CD4-positive, alpha-beta T cell treated with Interleukin-4 for 1 hour (primary cell): ENCODE measurements at regions not wholly inside any gene's neighbourhood (a gene's known extent, or its start where the extent isn't known, plus 50 kb on each side); places are given as distances from the start of the nearest gene placed in this dataset.

ENCODE experiments used
- DNase-seq, 2 donors: peaks; one replicate each; pipeline ENCODE4 v3.0.0-alpha.2; 2020 to 2022

DNA sequence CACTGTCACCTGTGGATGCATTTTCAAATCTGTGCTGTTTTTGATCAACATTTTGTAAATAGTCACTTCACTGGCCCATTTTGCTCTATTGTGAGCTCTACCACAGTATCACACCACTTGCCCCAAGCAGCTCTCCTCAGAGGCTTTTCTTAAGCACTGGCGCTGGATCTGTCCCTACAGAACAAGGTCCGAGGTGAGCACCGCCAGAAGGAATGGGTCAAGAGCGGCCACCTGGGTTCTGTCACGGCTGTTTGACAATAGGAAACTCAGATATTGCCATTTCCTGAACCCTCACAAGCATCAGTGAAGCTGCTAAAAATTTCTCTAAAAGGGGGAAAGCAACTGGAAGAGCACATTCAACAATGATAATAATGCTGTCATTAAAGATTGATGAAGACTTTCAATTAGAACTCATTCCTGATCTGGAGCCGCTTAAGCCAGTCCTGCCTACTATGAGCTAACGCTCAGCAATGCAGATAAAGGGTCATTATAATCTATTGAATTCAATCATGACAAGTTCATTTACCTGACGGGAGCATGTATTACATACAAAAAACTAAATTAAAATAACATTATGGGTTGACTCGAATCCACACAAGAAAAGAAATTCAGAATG, 514.0 kb downstream of the GALR1 start:
- no peak for DNase-seq

DNA sequence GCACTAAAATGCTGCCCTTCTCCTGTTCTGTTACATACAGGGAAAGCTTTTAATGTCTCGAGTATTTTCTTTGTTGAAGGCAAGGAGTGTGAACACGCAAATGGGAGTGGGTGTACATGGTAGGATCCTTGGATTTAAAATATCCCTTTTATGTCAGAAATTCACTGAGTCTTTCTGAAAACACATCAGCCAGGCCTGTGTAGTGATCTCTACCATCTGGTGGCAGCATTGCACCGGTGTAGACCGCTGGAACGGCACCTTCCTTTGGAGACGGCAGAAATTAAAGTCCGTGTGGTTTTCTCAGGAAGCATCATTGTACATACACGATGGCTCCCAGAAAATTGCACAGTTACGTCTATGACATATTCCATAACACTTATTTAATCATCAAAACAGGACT, 515.8 kb downstream of the GALR1 start:
- DNase-seq: no peak

DNA sequence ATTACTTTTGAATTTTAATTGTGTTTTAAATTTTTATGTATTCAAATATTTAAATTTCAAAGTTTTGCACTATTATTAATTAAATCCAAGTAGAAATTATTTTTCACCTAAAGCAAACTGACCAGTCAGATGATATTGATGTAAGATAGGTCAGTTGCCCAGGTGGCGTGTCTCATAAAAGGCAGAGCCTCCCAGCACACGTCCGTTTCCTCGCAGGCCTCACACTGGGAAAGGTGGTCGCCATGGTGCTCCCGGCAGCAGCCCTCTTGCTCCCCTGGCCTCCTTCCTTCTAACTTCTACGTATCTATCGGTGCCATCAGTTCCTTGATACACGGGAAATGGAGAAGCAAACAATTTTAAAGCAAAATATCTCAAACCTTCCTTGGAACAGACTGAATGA, 516.8 kb downstream of the GALR1 start:
- DNase-seq: no peak

DNA sequence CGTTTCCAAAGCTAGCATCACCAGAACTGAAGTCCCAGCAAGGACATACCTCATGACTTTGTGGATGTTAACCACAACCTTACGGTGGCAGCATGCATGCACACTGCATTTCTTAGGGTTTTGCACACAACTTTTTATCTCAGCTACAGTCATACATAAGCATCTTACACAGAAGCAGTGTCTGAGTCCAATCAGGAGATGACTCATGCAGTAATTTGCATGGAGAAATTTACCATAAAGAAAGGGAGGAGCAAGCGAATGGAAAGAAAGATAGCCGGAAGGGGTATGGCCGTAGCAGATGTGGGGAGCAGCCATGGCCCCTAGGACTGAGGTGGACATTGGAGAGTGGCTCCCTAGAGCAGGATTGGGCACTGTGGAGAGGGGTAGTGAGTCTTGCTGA, 522.5 kb downstream of the GALR1 start:
- no peak for DNase-seq

DNA sequence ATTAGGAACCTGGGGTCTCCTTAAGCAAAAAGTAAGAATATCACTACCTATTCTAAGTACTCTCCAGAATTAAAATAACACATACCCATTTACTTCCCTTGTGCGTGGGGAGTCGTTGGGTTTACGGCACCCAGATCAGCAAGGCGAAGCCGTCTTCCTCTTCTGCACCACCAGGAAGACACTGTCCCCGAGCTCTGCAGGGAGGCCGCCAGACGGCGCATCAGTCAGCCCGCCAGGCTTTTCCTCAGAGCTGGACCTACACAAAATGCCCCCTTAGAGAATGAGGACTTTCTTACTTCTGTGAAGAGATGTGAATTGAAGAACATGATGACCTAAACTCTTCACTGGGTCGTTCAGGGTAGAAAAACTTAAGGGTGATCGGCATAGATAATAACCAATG, 526.5 kb downstream of the GALR1 start:
- DNase-seq: no peak

DNA sequence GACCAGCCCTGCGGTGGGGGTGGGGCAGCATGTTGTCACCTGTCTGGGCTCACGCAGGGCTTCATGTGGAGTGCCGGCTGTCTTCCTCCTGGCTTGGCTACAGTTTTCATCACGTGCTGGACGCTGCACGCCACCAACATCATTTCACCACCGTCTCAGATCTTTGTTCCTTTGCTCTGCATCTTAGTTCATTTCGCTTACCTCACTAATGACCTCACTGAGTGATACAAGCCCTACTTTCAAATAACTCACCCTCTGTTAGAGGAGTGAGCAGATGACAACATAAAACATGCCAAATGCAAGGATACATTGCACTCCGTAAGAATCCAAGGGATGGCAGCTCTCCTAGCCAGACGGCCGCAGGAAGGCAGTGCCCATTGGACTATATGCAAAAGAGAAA, 527.5 kb downstream of the GALR1 start:
- no peak for DNase-seq

DNA sequence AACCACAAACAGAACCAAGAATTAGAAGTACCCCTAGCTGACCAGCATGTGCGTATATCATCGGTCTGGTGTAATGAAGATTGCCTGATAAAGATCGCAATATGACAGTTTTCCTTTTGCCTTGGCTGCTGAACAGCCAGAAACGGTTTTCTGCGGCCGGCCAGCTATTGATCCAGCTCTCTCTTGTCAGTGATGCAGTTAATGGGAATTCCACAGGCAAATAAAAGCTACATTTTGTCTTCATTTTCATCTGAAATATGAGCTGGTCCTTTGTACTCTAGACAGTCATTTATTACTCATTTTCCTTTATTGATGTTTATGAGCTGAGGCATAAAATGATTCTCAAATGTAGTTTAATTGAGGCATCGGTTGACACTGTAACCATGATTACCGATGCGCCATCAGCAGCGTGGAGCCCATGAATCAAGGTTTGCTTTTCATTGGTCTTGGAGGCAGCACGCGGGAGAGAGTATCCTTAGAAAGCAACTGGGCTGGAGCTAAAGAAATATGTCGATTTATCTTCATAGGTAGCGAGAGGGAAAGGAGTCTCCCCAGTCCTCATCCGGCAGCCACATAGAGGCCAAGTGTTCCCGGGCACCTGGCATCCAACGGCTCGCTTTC, 535.2 kb downstream of the GALR1 start:
- DNase-seq: no peak

DNA sequence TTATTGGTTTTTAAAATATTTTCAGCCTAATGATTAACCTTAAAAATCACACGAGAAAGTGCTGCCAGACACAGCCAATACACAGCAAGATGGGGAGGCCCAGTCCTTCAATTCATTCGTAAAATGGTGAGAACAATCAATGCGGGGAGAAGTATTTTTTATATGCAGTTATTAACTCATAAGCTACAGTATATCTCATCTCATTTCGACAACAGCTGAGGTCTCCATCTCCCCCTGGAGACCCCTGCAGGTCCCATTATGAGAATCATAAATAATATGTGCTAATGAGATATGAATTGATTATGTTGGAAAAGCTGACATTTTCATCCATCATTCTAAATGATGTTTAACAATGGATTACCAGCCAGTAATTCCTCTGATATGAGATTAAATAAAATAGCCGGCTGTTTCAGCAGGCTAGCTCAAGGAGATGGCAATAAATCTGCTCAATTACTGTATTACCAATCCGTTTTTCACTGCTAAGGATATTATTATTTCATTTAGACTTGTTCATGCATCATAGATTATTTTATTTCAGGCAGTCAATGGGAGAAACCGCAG, 535.8 kb downstream of the GALR1 start:
- no peak for DNase-seq

DNA sequence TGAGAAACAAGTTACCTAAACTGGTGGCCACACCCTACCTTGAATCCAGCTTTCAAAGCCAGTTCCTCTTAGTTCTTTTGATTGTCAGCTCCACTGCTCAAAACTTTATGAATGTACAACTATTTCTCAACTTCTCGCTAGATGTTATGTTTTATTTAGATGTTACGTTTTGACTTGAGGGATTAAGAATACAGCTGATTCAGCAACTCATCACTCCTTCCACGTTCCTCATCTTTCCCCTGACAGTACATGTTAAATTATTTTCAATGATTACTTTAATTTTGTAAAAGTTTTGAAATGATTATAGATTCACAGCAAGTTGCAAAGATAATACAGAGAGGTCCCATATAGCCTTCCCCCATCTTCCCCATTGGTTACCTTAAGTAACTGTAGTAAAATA, 553.4 kb downstream of the GALR1 start:
- no peak for DNase-seq

DNA sequence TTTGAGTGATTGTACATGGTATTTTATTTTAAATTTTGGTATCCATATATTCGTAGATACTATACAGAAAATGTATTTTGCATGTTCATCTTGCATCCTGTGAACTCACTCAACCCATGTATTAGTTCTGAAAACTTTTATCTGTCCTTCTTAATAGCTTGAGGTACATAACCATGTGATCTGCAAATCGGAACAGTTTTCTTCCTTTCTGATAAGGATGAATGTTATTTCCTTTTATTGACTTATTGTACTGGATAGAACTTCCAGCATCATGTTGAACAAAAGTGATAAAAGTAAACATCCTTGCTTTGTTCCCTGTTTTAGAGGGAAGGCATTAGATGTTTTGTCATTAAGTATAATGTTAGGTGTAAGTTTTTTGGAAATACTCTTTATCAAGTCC, 554.7 kb downstream of the GALR1 start:
- DNase-seq: no peak

DNA sequence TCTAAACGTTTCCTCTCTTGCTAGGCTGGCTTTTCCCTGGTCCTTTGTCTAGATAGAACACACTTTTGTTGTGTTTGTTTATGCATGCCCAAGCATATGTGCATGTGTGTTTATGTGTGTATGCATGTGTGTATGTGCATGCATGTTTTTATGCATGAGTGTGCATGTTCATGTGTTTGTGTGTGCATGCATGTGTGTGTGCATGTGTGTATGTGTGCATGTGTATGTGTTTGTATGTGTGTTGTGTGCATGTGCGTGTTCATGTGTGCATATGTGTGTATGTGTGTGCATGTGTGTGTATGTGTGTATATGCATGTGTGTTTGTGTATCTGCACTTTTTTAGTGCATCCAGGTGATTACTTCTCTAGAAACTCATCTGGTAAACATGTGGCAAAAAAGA, 558.0 kb downstream of the GALR1 start:
- DNase-seq: no peak

DNA sequence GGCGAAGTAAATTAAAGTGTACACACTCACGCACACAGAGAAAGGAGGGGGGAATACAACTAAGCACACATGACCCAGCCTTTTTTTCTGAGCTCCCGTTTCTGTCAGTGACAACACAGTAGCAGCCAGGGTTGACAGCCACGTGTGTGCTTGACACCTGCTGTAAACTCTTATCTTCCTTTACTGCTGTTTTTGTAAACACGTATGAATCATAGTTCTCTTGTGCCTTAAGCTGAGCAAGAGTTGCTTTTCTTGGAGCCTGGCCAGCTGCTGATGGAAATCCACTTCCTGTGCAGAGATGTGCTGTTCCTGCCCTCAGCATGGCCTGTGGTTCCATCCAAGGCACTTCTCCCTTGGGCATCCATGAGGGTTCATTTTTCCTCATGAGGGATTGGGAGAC, 561.9 kb downstream of the GALR1 start:
- DNase-seq: no peak

DNA sequence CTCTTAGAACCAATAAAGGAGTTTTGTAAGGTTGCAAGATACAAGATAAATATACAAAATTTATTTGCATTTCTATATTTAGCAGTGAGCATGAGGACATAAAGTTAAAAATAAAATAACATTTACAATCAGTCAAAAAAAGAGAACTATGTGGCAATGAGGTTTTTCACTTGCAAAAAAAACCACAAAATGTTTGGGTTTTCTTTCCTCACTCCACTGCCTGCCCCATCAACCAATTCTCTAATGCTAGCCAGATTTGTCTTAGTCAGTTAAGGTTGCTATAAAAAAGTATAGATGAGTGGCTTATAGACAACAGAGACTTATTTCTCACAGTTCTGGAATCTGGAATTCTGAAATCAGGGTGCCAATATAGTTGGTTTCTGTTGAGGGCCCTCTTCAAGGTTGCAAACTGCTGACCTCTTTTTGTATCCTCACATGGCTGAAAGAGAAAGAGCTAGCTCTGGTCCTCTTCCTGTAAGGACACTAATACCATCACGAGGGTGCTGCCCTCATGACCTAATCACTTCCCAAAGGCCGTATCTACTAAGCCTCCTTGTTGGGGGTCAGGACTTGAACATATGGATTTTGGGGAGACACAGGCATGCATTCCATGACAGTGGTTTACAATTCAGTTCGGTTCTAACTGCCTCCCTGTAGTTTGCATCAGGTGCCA, 566.2 kb downstream of the GALR1 start:
- DNase-seq: no peak

DNA sequence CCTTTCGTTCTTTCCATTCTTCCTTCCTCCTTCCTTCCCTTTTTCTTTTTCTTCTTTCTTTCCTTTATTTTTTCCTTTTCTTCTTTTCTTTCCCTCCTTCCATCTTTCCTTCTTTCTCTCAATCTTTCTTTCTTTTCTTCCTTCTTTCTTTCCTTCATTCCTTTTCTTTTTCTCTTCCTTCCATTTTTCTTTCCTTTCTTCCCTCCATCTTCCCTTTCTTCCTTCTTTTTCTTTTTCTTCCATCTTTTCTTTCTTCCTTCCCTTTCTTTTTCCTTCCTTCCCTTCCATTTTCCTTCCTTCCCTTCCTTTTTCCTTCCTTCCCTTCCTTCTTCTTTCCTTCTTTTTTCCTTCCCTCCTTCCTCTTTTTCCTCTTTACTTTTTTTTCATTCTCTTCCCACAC, 568.7 kb downstream of the GALR1 start:
- no peak for DNase-seq

DNA sequence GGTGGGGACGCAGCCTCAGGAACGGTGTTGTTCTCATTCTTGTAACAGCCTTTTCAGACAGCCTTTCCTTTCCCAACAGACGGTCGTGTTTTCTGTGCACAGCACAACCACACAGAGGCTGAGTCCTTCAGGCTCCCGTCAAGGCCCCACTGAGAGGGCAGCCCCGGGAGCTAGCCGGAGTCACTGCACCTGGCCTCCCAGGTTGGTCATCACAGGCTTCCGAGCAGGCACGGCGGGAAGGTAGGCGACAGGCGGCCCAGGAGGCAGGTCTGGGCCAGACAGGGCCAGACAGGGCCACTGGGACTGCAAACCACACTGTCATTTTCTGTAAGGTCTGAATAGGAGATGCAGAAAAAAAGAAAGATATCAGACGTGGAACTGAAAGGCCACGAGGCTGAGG, 570.8 kb downstream of the GALR1 start:
- no peak for DNase-seq

DNA sequence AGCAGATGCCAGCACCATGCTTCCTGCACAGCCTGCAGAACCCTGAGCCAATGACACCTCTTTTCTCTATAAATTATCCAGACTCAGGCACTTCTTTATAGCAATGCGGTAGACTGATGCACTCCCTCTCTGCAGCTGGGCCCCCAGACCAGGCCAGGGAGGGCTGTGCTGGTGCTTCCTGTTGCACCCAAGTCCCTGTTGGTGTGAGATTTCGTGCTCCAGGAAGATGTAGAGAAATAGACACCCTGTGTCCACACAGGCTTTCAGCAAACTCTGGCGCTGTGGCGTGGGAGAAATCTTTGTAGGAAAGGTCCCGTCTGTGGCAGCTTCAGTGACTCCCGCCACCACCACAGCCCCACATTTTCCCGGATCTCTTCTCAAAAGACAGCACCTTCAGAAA, 572.2 kb downstream of the GALR1 start:
- DNase-seq: no peak

DNA sequence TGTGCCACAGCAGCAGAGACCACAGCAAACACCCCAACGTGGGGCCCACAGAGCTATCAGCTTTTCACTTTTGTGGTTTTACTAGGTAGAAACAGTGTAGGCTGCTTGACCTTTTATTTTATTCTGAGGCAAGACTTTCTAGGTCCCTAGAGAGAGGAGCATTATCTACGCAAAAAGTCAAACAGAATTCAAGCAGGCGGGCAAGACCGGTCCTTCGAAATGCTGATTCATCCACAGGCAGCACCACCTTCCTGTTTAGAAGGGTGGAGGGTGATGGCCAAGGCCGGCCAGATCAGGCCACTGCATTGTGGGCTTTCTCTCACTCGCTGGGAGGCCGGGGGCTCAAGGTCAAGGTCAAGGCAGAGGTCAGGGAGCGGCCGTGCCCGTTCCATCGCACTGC, 573.0 kb downstream of the GALR1 start:
- no peak for DNase-seq

DNA sequence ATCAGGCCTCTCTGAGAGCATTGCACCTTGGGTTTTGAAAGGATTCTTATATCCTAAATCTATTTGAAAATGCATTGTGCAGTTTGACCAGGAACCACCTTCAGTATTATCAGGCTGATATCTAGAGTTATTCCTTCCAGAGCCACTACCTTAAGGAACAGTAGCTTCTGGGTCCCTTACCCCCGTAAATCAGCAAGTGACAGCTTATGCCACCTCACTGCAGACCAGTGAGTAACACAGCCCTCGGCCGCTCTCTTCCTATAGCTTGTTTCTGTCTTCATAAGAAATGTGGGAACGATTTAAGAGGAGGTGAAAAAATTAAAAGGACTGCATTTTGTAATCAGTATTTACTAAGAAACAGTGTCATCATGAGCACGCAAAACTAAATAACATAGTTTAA, 584.2 kb downstream of the GALR1 start:
- no peak for DNase-seq

DNA sequence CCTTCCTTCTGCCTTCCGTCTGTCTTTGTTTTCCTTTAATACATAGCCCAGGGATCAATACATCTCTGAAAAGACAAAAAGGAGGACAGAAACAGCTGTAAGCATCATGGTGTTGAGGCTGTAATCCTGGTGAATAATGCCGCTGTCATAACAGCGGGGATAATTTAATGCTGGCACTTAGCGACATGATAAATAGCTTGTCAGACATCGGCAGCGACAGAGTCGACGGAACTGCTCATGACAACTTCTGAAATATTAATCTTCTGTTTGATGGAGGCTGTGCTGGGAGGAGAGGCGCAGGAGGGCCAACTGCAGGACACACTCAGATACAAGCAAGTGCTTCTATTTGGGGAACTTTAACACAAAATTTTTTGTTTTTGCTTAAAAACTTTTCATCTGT, 602.2 kb downstream of the GALR1 start:
- no peak for DNase-seq

DNA sequence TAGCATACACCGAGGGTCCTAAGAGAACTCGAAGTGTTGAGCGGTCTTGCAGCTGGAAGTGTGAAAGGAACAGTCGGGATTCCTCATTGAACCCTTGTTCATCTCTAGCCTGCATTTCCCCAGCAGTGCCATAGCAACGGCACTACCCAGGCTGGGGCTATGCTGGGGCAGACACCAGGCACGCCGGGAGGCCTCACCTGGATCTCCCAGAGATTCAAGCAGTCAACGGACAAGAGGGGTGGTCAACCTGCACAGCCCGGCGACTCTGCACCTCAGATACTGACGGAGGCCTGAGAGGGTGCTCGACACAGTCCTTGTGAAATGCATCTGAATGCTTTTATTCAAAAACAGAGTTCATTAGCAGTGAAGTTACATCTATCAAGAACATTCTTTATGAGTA, 604.2 kb downstream of the GALR1 start:
- DNase-seq: no peak

DNA sequence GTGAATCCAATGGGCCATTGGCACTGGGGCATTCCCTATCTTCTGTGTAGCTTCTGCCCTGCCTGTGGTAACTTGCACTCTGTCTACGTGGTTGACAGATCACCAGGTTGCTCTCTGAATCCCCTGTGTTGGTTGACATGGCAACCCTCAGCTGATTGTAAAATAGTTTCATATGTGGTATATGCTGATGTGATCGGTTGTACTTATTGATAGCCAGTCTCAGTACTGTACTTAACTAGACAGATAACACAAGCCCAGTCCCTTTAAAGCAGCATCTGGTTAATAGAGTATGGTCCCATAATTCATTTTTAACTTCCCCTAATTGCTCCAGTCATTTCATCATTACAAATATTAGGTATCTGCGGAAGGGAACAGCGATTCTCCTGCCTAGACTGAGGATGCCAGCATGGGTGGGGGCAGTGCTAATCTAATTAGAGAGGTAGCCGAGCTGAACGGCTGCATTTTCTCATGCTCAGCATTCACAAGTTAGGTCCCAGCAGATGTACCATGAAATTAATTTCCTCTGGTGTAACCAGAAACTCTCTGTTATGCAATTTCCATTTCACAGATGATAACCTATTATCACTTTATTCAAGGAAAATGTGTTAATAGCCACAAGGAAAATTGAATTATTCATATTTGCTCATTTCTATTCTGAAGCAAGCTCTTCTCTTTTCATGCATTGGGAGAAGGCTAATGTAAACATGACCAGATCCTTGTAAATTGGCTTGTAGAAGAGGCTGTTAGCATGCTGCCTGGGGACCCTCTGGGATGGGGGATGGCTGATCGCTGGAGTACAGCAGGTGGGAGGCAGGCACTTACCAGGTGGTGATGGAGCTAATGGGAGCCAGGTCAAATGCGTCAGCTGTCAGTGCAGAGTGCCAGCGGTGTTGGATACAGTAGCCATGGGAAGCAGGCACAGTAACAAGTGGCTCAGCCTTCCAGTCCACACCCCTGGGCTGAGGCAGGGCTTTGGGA, 608.3 kb downstream of the GALR1 start:
- no peak for DNase-seq

DNA sequence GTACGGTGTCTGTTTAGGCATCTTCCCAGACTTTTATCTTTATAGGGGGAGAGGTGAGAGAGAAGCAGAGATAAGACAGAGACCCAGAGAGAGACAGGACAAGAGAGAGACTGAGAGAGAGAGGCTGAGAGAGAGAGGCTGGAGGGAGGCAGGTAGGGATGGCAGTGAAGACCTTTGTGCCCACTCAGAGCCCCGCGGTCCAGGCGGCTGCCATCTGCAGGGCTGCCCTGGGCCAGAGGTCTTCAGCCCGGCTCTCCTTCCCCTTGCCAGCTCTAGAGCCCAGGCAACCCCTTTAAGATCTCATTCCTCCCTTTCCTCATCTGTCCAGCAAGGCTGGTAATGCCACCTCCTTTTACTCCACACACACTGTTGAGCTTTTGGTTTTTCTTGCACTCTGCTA, 610.0 kb downstream of the GALR1 start:
- DNase-seq: no peak

DNA sequence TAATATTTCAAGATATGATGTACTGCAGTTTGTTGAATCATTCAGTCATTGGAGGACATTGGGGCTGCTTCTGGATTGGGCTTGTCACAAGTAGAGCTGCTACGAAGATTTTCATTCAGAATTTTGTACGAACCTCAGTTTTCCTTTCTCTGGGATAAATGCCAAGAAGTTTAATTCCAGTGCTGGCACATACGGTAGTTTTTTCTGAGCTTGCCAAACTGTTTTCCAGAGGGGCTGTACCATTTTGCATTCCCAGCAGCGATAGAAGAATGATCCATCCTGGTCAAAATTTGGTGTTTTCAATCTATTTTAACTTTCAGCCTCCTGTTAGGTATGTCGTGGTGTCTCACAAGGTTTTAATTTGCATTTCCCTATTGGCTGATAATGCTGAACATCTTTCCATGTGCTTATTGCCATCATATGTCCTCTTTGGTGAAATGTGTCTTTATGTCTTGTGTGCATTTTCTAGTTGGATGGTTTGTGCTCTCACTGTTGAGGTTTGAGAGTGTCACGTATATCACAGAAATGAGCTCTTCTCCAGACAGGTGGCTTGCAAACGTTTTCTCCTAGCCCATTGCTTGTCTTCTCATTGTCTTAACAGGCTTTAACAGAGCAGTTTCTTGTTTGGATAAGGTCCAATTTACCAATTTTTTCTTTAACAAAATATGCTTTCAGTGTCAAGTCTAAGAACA, 612.6 kb downstream of the GALR1 start:
- DNase-seq: no peak
